ENCODE measurements at regions not wholly inside any gene's neighbourhood (a gene's known extent, or its start where the extent isn't known, plus 50 kb on each side); places are given as distances from the start of the nearest gene placed in this dataset.

DNA sequence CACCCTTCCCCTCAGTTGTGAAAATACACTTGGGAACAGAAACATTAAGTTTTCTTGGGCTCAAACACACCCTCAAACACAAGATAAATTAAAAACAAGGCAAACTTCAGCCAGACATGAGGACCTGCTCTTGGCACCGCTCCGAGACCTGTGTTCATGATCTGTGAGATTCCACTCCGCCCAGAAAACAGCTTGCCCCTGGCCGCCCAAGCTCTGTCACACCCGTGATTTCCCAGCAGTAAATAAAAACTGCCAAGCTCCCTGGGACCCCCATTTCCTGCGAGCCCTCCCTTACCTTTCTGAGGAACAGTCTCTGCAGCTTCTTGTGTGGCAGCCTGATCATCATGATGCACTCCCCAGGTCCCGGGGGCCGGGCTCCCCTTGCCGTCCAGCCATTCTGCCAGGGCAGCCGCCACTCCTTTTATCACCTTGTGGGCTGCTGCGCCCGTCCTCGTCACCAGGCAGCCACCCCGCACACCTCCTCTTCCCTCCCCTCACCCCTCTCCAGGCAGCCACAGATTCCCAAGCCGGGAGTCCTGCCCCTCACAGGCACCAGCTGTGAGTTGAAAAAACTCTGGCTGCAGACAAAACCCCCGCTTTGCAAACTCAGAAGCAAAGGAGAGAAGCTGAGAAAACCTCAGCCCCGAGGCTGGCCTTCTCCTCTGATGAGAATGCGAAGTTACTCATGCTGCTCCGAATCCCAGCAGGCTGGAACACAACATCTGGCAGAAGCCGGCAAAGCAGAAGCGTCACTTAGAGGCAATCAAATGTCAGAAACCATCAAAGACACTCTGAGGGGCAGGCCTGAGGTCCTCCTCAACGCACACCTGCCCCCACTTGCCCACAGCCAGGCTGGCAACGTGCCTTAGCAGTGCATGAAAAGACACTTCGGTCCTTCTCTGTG lies 130.4 kb upstream of the RPS6KA2 start:
- peak overlapping the region in 2 of 4 donors; percentile 7 to 9 for H3K4me3 ChIP-seq
- H3K27me3 ChIP-seq: no peaks in the 10 kb centered on the region
- ATAC-seq (ENCODE audit: low FRiP score in 2 of 2) (peak in 1 of 2 donors; percentile 58), DNase-seq (peak in 1 of 2 donors; percentile 66)
- H3K27ac ChIP-seq: no peak overlapping the region
- TF ChIP-seq POLR2A (IDR thresholded peaks at IDR 0.05) (no peak), EP300 (IDR thresholded peaks at IDR 0.05) (no peak), CTCF (IDR thresholded peaks at IDR 0.05) (no peak), POLR2AphosphoS5 (IDR thresholded peaks at IDR 0.05) (no peak)
- WGBS, 2 donors: 29 to 45% methylated on average over 21 to 24 of the region's 24 CpGs
- no peaks in the 10 kb centered on the region for H3K9me3 ChIP-seq
- no peaks in the 10 kb centered on the region for H3K36me3 ChIP-seq
- peaks cover 5 to 17% (median 8%) of the 10 kb centered on the region in 4 donors for H3K4me1 ChIP-seq

DNA sequence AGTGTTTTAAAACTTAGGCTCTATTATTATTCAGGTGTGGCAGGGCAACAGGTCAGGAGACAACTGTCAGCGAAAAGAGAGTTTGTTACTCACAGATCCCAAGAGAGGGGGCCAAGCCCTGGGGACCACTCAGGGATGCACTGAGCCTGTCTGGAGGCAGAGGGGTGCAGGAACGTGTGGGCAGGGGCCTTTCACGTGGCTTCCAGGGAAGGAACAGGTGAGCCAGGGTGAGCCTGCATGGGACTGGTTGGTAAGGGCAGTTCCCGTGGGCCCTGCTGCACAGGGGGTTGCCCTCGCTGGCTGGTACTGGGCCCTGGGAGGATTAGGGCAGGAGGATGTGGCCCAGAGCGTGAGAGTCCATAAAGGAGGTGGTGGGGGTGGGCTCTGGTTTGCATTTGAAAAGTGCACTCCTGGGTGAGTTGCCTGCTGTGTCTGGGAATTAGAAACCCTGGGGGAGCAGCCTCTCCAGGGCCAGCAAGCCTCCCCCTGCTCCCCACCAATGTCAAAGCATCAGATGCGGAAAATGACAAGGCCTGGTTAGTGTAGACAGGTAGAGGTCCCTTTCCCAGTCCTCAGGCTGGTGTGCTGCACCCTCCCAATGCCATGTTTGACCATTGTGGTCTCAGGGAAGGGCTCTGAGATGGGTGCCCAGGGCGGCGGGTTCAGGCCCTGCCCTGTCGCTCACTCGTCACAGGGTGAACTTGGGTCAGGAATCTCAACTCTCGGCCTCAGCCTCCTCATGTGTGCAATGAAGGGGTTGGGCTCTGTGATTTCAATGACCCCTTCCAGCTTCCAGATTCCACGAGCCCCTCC lies 127.4 kb upstream of the RPS6KA2 start:
- no peak for DNase-seq
- TF ChIP-seq CTCF (IDR thresholded peaks at IDR 0.05) (no peak), POLR2A (IDR thresholded peaks at IDR 0.05) (no peak), EP300 (IDR thresholded peaks at IDR 0.05) (no peak), POLR2AphosphoS5 (IDR thresholded peaks at IDR 0.05) (no peak)

DNA sequence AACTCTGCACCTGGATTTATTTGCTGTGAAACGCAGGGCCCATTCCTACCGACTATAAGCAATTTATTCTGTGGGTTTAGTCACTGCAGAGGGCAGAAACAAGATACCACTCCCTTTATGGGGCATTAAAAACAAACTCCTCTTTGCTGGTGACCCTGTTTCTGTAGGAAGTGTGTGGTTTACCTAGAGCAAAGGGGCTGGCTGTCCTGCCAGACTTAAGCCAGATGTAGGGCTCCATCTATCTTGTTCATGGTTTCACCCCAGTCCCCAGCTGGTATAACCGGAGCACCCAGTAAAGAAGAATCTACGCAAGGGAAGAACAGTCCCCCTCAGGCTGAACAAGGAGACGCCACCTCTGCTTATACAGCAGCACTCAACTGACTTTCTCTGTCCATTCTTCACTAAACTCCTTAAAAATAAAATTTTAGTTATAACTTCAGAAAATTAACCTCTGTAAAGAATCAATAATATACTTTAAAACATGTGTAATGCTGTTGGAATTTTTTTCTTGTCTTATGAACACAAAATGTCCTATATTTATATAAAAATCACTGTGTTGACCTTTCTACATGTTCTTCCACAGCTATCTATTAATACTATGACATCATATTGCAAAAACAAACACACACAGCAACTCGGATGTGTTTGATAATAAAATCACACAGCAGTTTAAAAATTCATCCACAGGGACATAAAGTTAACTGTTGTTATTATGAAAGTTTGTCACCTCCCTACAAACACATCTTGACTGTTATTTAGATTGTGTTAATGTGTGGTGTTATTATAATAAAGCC lies 126.1 kb upstream of the RPS6KA2 start:
- WGBS, 2 donors: 79 to 85% methylated on average over 6 of the region's 6 CpGs
- no peaks in the 10 kb centered on the region for H3K9me3 ChIP-seq
- DNase-seq: no peak
- no peak for ATAC-seq (ENCODE audit: low FRiP score in 2 of 2)
- peaks cover 4 to 13% (median 7%) of the 10 kb centered on the region in 4 donors for H3K4me1 ChIP-seq
- no peaks in the 10 kb centered on the region for H3K36me3 ChIP-seq
- no peak overlapping the region for H3K27ac ChIP-seq
- no peaks in the 10 kb centered on the region for H3K27me3 ChIP-seq
- TF ChIP-seq POLR2AphosphoS5 (IDR thresholded peaks at IDR 0.05) (no peak), CTCF (IDR thresholded peaks at IDR 0.05) (no peak), EP300 (IDR thresholded peaks at IDR 0.05) (no peak), POLR2A (IDR thresholded peaks at IDR 0.05) (no peak)
- no peak overlapping the region for H3K4me3 ChIP-seq

More for the DNA sequence above, 127.4 kb upstream of the RPS6KA2 start:
- Histone ChIP-seq H3K4me1 (peaks cover 5 to 17% (median 8%) of the 10 kb centered on the region in 4 donors), H3K27me3 (no peaks in the 10 kb centered on the region), H3K36me3 (no peaks in the 10 kb centered on the region), H3K4me3 (no peak overlapping the region), H3K27ac (no peak overlapping the region), H3K9me3 (no peaks in the 10 kb centered on the region)
- ATAC-seq (ENCODE audit: low FRiP score in 2 of 2): no peak
- WGBS, 2 donors: 92 to 95% methylated on average over 12 to 13 of the region's 13 CpGs

DNA sequence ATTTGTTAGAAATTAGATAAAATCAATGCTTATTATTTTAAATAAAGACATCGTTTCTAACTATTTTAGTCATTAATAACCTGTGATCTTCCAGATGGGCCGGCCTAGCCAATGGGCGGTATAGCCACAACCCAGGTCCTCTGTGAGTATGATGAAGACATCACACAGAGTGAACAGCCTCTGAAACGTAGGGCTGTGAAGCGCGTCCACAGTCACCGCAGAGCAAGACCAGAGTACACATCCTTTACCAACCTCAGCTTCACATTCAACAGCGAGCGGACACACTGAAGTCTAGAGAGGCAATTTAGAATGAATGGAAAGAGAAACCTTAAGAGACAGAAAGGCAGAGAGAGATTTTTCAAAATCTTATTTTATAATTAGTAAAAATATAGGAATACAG lies 125.0 kb upstream of the RPS6KA2 start:
- H3K9me3 ChIP-seq: no peaks in the 10 kb centered on the region
- no peak for TF ChIP-seq POLR2A (IDR thresholded peaks at IDR 0.05)
- TF ChIP-seq EP300 (IDR thresholded peaks at IDR 0.05): no peak
- TF ChIP-seq CTCF (IDR thresholded peaks at IDR 0.05): no peak
- no peak for TF ChIP-seq POLR2AphosphoS5 (IDR thresholded peaks at IDR 0.05)
- 85 to 87% methylated on average over 9 of the region's 9 CpGs for WGBS, 2 donors
- H3K27me3 ChIP-seq: no peaks in the 10 kb centered on the region
- ATAC-seq (ENCODE audit: low FRiP score in 2 of 2) (no peak), DNase-seq (no peak)
- no peaks in the 10 kb centered on the region for H3K36me3 ChIP-seq
- H3K4me1 ChIP-seq: peaks cover 0 to 2% (median 0%) of the 10 kb centered on the region in 4 donors
- H3K4me3 ChIP-seq: no peak overlapping the region
- no peak overlapping the region for H3K27ac ChIP-seq

All from upper lobe of left lung (tissue), 6 donors.